Upper lobe of left lung (tissue), 6 donors: ENCODE measurements at regions not wholly inside any gene's neighbourhood (a gene's known extent, or its start where the extent isn't known, plus 50 kb on each side); places are given as distances from the start of the nearest gene placed in this dataset.

ENCODE experiments used
- ATAC-seq, 2 donors: fragments of 200-7000 bp; cut with Tn5 transposase; one replicate each; pipeline ENCODE4 v1.9.1; 2022; ENCODE audit warnings: mild to moderate bottlenecking in 2 of 2, moderate library complexity in 2 of 2; ENCODE audit not compliant: low FRiP score in 2 of 2
- DNase-seq, 2 donors: peaks; one replicate each; pipeline ENCODE4 v3.0.0-alpha.2; 2019 to 2020
- H3K27ac ChIP-seq, 4 donors: fragments of 200-600 bp; sonication (generic); one replicate each; pipeline ENCODE4 v1.5.1; 2016 to 2019
- H3K27me3 ChIP-seq, 4 donors: fragments of 200-600 bp; sonication (generic); one replicate each; pipeline ENCODE4 v1.5.1; 2017 to 2019
- H3K36me3 ChIP-seq, 4 donors: fragments of 200-600 bp; sonication (generic); one replicate each; pipeline ENCODE4 v1.5.1; 2016 to 2019
- H3K4me1 ChIP-seq, 4 donors: fragments of 200-600 bp; sonication (generic); one replicate each; pipeline ENCODE4 v1.5.1; 2018 to 2019
- H3K4me3 ChIP-seq, 4 donors: fragments of 200-600 bp; sonication (generic); one replicate each; pipeline ENCODE4 v1.5.1; 2017 to 2019; ENCODE audit warnings: mild to moderate bottlenecking in 2 of 4, moderate library complexity in 1 of 4
- H3K9me3 ChIP-seq, 4 donors: fragments of 200-600 bp; sonication (generic); one replicate each; pipeline ENCODE4 v1.5.1; 2018 to 2019
- EP300 ChIP-seq, 4 donors: sonication (generic); formaldehyde crosslinking; IDR thresholded peaks; one replicate each; pipeline ENCODE4 v1.5.1; 2017; ENCODE audit warnings: antibody characterized with exemption in 4 of 4, control low read depth in 2 of 4
- POLR2A ChIP-seq, 4 donors: fragments of 450-650 bp; IDR thresholded peaks; one replicate each; pipeline ENCODE4 v1.5.1; 2016 to 2017; ENCODE audit warnings: antibody characterized with exemption in 4 of 4, mild to moderate bottlenecking in 2 of 4
- POLR2AphosphoS5 ChIP-seq, 2 donors: sonication (generic); formaldehyde crosslinking; IDR thresholded peaks; one replicate each; pipeline ENCODE4 v1.5.1; 2017; ENCODE audit warnings: antibody characterized with exemption in 2 of 2
- WGBS, 2 donors: methylation state at CpG; one replicate each; pipeline ENCODE4 v1.1.5; 2017 to 2018; 5-methylcytosine and 5-hydroxymethylcytosine counted together
- TF ChIP-seq, protein P1 (sequence below), 6 experiments: fragments of 450-650 bp in 4 of 6; fragments of 200-600 bp in 2 of 6; sonication (generic) in 2 of 6; IDR thresholded peaks; one replicate each; pipeline ENCODE4 v1.5.1; 2016 to 2019; ENCODE audit warnings: antibody characterized with exemption in 6 of 6
- donor health status: DM: no; HTN: no; CAD: no; lungs with moderate emphysema.
- donor health status: DM: no; HTN: yes; CAD: no; lungs with severe emphysema.

DNA sequence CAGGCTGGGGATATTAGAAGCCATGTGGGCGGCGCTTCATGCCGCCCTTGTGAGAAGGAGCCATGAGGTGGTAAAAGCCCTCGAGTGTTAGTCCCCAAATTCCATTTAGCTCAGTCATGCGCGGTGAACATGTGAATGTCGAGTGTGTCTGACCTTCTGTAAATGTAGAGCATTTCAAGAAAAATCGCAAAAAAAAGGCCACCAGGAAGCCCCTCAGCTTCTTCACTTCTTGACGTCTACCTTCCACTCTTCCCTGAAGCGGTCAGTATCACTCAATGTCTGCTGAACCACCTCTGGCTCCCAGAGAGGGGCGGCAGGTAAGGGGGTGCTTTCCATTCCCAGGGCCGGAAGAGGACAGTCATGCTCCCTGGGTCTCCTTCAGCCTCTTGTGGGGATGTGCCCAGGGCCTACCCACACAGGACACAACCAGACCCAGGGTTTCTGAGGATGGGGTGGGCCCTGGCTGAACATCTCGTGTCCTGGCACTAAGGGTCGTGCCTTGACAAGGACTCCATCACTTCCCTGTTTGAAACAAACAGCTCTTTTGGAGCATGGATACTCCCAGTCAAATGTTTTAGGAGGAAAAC lies 274.9 kb downstream of the FAM43A start:
- TF ChIP-seq POLR2A (IDR thresholded peaks at IDR 0.05) = no peak
- TF ChIP-seq POLR2AphosphoS5 (IDR thresholded peaks at IDR 0.05) = no peak
- TF ChIP-seq, protein P1, sequence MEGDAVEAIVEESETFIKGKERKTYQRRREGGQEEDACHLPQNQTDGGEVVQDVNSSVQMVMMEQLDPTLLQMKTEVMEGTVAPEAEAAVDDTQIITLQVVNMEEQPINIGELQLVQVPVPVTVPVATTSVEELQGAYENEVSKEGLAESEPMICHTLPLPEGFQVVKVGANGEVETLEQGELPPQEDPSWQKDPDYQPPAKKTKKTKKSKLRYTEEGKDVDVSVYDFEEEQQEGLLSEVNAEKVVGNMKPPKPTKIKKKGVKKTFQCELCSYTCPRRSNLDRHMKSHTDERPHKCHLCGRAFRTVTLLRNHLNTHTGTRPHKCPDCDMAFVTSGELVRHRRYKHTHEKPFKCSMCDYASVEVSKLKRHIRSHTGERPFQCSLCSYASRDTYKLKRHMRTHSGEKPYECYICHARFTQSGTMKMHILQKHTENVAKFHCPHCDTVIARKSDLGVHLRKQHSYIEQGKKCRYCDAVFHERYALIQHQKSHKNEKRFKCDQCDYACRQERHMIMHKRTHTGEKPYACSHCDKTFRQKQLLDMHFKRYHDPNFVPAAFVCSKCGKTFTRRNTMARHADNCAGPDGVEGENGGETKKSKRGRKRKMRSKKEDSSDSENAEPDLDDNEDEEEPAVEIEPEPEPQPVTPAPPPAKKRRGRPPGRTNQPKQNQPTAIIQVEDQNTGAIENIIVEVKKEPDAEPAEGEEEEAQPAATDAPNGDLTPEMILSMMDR (IDR thresholded peaks at IDR 0.05) = no peak
- no peak for TF ChIP-seq EP300 (IDR thresholded peaks at IDR 0.05)
- Histone ChIP-seq H3K36me3 (no peaks in the 10 kb centered on the region), H3K27ac (no peak overlapping the region), H3K4me3 (no peak overlapping the region), H3K27me3 (no peaks in the 10 kb centered on the region), H3K4me1 (no peaks in the 10 kb centered on the region), H3K9me3 (no peaks in the 10 kb centered on the region)
- DNase-seq = no peak
- WGBS, 2 donors = 85% methylated on average over 12 to 14 of the region's 14 CpGs
- no peak for ATAC-seq

- TF ChIP-seq POLR2A (IDR thresholded peaks at IDR 0.05) (no peak), EP300 (IDR thresholded peaks at IDR 0.05) (no peak), POLR2AphosphoS5 (IDR thresholded peaks at IDR 0.05) (no peak)
- TF ChIP-seq, protein P1 (IDR thresholded peaks at IDR 0.05) = no peak
- no peak overlapping the region for H3K4me3 ChIP-seq
- no peak overlapping the region for H3K27ac ChIP-seq
- H3K9me3 ChIP-seq = no peaks in the 10 kb centered on the region
- H3K4me1 ChIP-seq = no peaks in the 10 kb centered on the region
- WGBS, 2 donors = 93 to 99% methylated on average over 7 to 11 of the region's 11 CpGs
- peak in 1 of 2 donors; percentile 22 for DNase-seq
- no peaks in the 10 kb centered on the region for H3K27me3 ChIP-seq
- ATAC-seq = no peak
- no peaks in the 10 kb centered on the region for H3K36me3 ChIP-seq
These were observed 275.5 kb downstream of the FAM43A start for GRCh38 chr3:194961149-194961548.

DNA sequence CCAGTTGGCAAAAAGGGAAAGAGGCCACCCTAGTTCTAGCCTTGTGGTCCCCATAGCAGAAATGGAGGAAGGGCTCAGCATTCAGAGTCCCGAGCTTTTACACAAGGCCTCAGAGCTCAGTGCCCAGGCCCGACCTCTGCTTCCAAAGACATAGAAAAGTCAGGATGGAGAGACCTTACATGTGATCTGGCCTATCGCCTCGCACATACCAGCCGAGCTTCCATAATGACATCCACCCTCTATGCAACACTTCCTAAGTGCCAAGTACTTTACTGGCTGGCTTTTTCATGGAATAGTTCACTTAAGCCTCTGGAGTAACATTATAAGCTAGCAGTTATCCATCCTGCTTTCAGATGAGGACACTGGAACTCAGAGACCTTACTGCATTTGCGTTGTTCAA lies 275.9 kb downstream of the FAM43A start:
- no peak overlapping the region for H3K4me3 ChIP-seq
- WGBS, 2 donors = 91 to 97% methylated on average over 6 of the region's 6 CpGs
- no peak for DNase-seq

DNA sequence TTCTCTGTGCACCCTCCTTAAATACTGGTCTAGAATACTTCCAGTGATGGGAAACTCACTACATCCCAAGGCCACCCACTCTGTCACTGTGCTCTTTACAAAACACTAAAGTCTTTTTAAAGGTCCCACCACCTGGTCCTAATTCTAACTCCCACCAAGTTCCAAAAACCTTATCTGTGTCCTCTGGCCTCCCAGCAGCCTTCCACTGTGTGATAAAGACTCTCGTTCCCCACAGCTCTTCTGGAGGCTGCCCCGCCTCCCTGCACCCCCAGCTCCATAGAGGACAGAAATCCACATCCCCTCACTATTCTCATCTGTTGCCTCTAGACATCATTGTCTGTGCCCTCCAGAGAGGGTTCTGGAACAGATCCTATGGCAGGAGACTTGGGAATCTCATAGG lies 276.4 kb downstream of the FAM43A start:
- no peak for DNase-seq
- no peak for ATAC-seq
- no peaks in the 10 kb centered on the region for H3K9me3 ChIP-seq
- WGBS, 2 donors = 87 to 95% methylated on average over 2 of the region's 2 CpGs
- H3K4me3 ChIP-seq = no peak overlapping the region
- TF ChIP-seq POLR2A (IDR thresholded peaks at IDR 0.05) (no peak), EP300 (IDR thresholded peaks at IDR 0.05) (no peak), POLR2AphosphoS5 (IDR thresholded peaks at IDR 0.05) (no peak)
- H3K27me3 ChIP-seq = no peaks in the 10 kb centered on the region
- H3K4me1 ChIP-seq = peaks cover 0 to 1% (median 0%) of the 10 kb centered on the region in 4 donors
- no peak overlapping the region for H3K27ac ChIP-seq
- H3K36me3 ChIP-seq = no peaks in the 10 kb centered on the region

More for the DNA sequence above, 275.9 kb downstream of the FAM43A start:
- TF ChIP-seq, protein P1 (IDR thresholded peaks at IDR 0.05) = no peak
- Histone ChIP-seq H3K27ac (no peak overlapping the region), H3K9me3 (no peaks in the 10 kb centered on the region), H3K4me1 (no peaks in the 10 kb centered on the region), H3K27me3 (no peaks in the 10 kb centered on the region), H3K36me3 (no peaks in the 10 kb centered on the region)
- ATAC-seq = no peak

DNA sequence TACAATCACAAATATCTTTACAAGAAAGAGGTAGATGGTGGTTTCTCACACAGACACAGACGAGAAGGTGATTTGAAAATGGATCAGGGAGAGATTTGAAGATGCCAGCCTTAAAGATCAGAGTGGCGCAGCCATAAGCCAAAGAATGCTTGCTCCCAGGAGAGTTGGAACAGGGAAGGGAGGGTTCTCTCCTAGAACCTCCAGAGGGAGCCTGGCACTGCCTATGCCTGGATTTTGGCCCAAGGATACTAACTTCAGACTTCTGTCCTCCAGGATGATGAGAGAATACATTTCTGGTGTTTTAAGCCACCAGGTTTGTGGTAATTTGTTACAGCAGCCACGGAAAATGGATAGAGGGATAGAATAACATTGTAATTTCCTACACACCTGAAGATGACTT lies 279.1 kb downstream of the FAM43A start:
- ATAC-seq = no peak
- TF ChIP-seq, protein P1 (IDR thresholded peaks at IDR 0.05) = no peak
- no peak for TF ChIP-seq POLR2AphosphoS5 (IDR thresholded peaks at IDR 0.05)
- no peak for TF ChIP-seq EP300 (IDR thresholded peaks at IDR 0.05)
- TF ChIP-seq POLR2A (IDR thresholded peaks at IDR 0.05) = no peak
- Histone ChIP-seq H3K4me1 (peaks cover 0 to 7% (median 0%) of the 10 kb centered on the region in 4 donors), H3K36me3 (no peaks in the 10 kb centered on the region), H3K27ac (no peak overlapping the region), H3K4me3 (no peak overlapping the region), H3K27me3 (no peaks in the 10 kb centered on the region), H3K9me3 (no peaks in the 10 kb centered on the region)
- DNase-seq = no peak
- 96% methylated on average over 3 of the region's 3 CpGs for WGBS, 2 donors
